ENCODE measurements at regions not wholly inside any gene's neighbourhood (a gene's known extent, or its start where the extent isn't known, plus 50 kb on each side); places are given as distances from the start of the nearest gene placed in this dataset.

DNA sequence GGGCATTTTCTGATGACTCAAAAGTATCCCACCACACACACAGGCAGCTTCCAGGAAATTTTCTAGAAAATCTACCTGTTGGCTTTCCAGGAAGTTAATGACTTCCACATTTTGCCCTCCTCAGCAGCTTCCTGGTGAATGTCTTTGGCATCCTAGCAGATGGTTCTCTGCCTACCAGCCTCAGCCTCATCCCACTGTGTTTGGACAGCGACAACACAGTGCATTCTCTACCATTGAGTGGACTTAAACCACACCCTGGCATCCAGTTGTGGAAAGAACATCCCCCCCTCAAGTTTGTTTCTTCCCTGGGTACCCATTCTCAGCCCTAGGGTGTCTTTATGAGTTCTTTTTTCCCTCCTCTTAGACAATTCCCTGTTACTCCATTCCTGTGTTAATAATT, 50.8 kb upstream of the GADL1 start:
- DNase-seq (ENCODE audit: low read depth in 2 of 2) = no peak

DNA sequence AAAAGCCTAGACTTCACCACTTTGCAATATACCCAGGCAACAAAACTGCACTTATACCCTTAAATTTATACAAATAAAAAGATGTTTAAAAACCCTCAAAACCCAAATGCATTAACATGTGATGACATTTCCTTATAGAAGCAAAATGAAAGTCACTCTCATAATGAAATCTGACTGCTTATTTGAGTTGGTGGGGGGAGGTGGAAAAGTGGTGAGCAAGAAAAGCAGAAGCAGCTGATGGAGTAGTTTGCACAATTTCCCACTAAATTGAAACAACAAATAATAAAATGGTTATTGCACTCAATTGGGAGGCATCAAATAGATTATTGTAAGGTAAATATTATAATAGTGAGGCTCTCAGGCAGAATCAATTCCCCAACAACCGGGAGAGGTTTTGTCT, 54.0 kb upstream of the GADL1 start:
- no peak for DNase-seq (ENCODE audit: low read depth in 2 of 2)

DNA sequence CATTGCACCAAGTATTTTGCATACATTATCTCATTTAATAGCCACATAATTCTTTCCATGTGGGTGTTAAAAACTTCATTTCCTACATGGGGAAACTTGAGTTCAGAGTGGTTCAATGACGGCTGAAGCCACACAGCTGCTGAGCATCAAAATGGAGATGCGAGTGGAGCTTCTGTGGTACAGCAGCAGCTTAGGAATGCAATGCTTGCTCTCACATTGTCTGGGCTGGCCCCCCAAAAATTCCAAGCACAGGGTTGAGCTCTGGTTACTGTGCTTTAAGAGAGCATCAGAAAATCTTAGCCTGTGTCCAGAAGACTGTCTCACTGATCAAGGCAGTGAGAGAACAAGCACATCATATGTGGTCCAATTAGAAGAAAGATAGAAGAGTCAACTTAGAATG, 57.4 kb upstream of the GADL1 start:
- no peak for DNase-seq (ENCODE audit: low read depth in 2 of 2)

DNA sequence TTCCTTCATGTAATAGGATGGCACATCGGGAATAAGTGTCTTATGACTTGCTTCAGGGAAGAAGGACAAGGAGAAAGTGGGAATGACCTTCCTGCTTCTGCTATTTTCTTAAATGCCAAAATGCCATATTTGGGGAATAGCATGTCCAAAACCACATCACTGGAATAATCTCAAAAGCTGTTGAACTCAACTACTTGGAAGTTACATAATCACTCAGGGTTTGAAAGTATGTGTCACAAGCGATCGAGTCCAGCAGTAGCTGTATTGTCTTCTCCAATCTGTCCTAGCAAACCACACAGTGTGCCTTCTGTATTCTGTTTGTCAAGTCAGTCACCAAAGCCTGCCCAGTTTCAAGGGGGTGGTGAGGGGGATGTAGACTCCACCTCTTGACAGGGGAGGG, 58.3 kb upstream of the GADL1 start:
- no peak for DNase-seq (ENCODE audit: low read depth in 2 of 2)

DNA sequence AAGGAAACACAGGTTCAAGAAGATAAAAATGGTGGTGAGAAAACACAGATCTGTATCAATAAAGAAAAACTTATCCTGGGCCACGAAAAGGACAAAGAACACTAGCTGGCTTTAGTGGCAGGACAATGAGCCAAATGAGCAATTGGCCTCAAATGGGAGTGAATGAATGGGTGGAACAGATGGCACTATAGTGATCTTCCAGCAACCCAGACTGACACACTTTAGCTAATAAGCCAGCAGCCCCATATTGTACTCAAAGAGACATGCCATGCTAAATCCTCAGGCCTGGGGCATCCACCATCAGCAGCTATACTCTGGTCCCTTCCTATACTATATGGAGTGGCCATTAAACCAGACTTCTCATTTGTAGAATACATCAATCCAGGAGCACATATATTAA, 60.0 kb upstream of the GADL1 start:
- no peak for DNase-seq (ENCODE audit: low read depth in 2 of 2)

DNA sequence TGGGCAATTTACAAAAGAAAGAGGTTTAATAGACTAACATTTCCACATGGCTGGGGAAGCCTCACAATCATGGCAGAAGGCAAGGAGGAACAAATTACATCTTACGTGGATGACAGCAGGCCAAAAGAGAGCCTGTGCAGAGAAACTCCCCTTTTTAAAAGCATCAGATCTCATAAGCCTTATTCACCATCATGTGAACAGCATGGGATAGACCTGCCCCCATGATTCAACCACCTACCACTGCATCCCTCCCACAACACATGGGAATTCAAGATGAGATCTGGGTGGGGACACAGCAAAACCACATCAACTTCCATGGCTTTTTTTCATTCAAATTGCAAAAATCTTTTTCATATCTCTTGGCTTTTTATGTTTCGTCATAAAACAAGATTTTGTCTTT, 67.6 kb upstream of the GADL1 start:
- no peak for DNase-seq (ENCODE audit: low read depth in 2 of 2)

DNA sequence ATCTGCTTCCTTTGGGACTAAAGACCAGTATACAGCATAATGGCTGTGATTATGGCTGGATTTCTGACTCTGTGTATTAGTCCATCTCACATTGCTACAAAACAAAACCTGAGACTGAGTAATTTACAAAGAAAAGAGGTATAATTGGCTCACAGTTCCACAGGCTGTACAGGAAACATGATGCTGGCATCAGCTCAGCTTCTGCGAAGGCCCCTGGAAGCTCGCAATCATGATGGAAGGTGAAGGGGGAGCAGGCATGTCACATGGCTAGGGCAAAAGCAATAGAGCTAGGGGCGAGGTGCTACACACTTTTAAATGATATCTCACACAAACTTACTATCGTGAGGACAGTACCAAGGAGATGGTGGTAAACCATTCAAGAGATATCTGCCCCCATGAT, 68.0 kb upstream of the GADL1 start:
- no peak for DNase-seq (ENCODE audit: low read depth in 2 of 2)

DNA sequence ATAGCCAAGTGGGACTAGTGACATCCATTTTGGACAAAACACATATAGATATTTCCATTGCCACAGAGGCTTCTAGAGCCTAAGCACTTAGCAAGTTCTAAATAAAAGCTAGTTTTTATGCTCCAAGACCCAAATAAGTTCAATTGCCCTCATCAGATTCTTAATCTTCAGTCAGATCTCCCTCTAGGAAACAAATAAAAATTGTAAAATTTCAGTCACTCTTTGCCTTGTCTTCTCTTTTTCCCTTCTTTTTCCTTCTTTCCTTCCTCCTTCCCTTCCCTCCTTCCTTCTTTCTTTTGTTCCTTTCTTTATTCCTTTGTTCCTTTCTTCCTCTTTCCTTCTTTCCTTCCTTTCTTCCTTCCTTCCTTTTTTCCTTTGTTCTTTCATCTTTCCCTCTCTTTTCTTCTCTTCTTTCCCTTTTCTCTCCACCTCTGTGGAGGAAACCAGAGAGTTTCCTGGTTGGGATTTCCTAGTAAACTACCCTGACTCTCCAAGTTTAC, 68.8 kb upstream of the GADL1 start:
- DNase-seq (ENCODE audit: low read depth in 2 of 2) = no peak

DNA sequence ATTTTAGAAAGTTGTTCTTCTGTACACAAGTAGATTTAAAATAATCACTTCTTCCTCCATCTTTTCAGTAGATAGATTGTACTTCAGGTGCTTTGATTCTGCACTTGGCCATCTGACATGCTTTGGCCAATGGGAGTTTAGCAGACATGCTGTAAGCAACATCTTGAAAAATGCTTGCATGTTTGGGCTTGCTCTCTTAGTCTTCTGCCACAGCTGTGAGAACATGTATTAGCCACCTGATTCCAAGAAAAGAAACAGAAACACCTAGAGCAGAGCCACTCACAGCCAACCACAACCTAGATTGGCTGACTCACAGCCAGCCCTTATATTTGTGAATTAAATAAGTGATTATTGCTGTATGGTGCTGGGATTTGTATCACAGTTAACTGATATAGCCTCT, 70.2 kb upstream of the GADL1 start:
- no peak for DNase-seq (ENCODE audit: low read depth in 2 of 2)

DNA sequence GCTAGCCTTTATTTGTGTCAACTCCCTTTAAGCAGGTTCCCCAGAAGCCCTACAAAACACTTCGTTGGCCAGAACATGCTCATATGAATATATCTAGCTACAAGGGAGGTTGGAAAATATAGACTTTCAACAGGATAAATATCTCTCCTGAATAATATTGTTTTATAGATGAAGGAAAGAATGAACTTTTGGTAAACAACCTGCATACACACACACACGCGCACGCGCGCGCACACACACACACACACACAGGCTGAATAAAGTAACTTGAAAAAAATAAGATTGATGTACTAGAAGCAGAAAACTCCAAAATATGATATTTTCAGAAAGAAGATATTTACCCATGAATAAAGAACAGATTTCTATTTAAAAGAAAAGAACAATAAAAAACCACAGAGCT, 72.4 kb upstream of the GADL1 start:
- DNase-seq (ENCODE audit: low read depth in 2 of 2) = no peak

DNA sequence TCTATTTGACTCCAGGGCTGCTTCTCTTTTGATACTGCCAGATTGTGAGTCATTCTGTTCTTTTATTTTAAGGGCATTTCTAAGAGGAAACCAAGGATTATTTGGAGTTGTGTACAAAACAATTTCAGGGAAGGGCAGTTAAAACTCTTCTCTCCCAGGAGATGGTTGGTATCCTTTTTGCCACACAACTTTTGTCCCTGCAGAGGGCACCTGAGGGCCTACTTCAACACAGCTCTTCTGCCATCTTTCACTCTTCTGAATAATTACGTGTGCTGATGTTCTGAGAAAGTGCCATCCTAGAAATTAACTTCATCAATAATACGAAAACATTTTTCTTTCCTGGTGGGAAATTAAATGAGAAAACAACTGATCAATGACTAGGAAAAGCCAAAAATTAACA, 75.7 kb upstream of the GADL1 start:
- no peak for DNase-seq (ENCODE audit: low read depth in 2 of 2)

DNA sequence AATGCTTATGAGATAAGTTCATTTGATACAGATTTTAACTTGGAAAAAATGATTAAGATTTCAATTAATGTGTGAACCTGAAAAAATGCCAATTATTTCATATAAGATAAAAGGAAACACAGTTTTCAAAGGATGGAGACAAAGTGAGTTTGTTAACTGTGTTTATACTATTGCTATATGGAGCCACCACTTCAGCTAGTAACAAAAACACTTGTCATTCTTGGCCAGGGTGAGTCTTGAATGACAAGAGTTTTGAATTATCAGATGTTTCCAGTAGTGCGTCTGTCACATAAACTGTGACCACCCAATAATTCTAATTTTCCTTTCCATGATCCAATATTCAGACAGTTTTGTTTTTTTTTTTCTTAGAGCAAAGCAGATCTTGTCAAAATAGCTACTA, 78.0 kb upstream of the GADL1 start:
- DNase-seq (ENCODE audit: low read depth in 2 of 2) = no peak

DNA sequence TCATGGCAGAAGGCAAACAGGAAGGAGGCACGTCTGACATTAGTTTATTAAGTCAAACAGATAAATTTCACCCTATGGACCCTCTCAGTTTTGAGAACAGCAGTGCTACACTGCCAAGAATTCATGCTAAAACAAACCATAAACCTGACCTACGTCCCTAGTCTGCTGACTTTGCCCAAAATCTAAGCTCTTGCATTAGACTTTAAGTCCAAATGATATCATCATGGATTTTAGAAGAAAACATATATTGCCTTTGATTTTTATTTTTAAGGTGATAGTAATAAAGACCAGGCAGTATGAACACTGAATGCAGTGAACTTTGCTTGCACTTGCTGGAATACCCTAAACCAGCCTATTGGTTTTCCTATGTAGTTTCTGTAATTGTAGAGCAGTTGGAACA, 79.6 kb upstream of the GADL1 start:
- no peak for DNase-seq (ENCODE audit: low read depth in 2 of 2)

DNA sequence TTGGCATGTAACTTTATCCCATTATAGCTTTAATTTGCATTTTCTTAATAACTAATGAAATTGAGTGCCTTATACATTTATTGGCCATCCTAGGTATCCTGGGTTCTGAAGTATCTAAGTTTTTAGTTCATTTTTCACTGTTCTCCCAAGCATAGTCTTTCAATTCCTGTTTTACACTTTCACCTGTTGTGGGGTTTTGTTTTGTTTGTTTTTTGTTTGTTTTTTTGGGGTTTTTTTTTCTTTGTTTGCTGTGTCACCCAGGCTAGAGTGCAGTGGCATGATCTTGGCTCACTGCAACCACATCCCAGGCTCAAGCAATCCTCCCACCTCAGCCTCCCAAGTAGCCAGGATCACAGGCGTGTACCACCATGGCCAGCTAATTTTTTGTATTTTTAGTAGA, 83.1 kb upstream of the GADL1 start:
- DNase-seq (ENCODE audit: low read depth in 2 of 2) = no peak

DNA sequence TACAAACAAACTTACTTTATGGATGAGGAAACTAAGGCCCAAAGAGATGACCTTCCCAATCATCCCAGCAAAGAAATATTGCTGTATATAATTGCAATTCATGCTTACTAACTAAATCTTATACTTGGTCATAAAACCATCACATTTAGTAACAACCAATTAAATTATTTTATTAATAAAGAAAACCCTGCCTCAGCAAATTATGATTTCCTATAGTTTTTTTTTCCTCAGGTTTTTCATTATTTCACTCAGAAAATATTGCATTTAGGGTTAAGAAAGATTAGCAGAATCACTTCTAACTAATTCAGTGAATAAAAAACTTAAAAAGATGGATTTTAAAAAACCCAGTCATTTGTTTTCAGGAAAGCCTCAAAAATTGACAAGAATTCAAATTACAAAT, 86.5 kb upstream of the GADL1 start:
- DNase-seq (ENCODE audit: low read depth in 2 of 2) = no peak

DNA sequence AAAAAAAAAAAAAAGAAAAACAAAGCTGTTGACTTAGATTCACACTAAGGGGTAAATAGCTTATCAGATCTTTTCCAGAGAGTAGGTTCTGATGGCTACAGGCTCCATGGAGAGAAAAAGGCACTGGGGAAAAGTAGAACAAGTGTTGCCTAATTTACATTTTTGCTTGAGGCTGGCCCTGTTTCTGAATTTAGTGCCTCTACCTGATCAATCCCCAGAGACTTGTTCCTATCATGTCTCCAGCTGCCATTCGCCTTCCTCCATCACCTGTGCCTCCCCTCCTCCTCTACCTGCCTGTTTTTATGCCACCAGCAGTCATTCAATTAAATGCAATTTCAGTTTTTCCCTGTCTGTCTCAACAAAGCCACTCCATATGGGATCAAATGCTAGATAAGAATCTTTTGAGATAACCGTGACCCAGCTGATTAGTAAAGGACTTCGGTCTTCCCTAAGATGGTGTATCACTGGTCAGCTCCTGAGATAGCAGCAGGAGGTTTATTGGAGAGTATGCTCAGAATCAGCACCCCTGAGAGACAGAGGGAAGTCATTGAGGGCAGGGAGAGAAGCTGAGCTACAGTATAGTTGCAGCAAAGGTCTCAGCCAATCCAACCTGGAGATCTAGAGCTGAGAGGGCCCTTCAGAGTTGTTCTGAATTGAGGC, 88.1 kb upstream of the GADL1 start:
- no peak for DNase-seq (ENCODE audit: low read depth in 2 of 2)

DNA sequence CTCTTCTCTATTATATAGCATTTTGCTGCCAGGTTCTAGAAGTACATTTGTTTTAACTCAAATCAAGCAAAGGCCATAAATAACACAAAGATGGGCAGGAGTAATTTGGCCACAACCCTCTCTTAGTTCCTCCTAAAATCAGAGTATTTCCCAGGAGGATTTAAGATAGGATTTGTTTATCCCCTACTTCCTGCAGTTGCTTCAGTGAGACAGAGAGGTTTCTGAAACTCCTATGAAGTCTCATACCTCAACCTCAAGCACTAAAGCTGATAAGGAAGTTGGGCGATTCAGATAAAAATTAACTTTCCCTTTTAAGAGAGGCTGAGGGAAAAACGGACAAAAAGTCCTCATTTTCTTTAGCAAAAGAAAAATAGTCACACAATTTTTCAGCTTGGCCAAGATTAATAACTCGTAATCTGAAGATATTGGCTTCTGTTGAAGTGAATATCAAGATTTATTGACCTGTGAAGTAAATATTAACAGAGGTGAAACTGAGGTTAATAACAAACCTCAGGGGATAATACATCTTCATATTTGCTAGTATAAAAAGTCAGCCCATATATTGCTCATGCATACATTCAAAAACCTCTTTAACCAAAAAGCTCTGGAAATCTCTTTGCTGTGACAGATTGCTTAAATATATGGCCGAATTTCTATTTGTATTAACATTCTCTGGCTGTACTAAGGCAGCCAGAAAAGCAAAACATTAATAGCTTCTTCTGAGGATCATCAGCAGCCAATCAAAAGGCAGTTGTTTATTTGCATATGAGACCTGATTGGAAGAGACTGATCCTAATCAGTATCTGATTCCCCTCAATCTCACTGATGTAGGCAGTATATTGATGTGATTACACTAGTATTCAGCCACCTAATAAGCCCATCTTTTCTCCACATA, 90.6 kb upstream of the GADL1 start:
- DNase-seq (ENCODE audit: low read depth in 2 of 2) = no peak

DNA sequence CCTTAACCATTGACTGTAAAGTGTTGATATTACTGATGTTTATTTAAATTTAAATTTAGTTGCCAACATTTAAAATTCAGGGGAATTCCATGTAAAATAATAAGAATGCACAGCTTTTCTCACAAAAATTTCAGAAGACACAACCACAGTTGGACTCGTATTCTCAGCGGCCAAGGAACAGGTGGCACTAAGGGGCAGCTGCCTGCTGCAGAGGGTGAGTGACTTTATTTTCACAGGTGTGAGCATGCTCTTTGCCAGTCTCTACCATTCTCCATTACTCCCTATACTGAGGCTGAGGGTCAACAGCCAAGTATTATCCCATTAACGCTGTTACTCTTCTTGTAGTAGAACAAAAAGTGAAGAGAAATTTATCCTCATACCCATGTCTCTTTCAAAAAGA, 92.1 kb upstream of the GADL1 start:
- no peak for DNase-seq (ENCODE audit: low read depth in 2 of 2)

DNA sequence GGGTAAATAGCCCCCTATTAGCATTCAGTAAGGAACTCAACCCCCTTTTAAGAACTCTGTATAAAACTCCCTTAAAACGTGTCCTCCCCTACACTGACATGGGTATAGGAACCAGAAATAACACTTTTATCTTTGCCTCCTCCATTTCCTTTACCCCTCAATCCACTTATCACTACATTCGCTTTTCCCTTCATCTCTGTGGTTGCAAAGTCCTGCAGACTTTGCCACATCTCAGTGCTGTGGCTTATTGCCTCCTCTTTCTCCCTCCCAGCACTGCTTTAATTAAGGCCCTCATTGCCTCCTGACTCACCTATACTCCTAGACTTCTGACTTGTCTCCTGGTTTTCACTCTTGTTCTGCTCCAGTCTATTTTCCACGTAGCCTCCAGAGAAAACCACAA, 94.3 kb upstream of the GADL1 start:
- no peak for DNase-seq (ENCODE audit: low read depth in 2 of 2)

DNA sequence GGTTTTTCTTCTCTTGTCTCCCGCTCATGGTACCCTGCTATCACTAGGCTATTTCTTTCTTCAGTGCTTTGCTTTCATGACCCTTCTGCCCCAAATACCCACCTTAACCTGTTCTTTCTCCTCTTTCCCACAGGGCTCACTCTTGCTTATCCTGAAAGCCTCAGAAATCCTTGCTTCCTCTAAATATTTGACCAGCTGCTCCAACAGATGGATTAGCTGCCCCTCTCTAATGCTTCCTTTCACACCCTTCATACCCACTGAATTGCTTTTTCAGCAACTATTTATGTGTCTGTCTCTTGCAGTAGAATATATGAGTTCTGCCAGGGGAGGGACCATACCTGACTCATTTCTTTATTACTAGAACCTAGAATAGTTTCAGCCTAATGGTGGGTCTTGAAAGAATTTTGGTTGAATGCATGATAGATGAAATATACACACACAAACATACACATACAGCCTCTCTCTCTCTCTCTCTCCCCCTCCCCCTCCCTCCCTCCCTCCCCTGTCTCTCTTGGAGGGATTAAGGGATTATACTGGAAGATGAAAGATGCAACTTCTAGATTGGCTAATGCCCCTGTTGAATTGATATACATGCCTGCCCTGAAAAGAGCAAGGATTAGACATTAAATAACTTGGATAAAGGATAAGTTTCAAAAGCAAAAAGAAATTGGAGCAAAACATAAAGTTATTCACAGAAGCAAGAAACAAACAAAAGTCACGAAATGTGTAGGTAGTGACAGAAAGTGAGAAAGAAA, 95.0 kb upstream of the GADL1 start:
- no peak for DNase-seq (ENCODE audit: low read depth in 2 of 2)

DNA sequence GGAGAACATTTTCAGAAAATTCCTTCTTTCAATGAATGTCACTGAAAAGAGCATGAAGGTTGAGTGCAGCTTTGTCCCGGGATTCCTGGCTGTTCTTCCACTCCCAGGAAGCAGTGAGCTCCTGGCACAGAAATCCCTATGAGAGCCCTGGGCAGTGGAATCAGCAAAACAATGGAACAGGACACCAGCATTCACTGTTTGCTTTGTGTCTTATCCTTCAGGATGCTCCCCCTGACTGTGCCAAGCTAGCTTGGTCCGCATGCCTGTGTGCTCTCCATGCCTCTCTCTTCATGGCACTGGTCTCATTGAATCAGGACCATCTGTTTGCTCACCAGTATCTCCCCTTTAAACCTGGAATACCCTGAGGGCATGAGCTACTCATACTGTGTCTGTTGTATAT, 102.0 kb upstream of the GADL1 start:
- DNase-seq (ENCODE audit: low read depth in 2 of 2) = no peak

DNA sequence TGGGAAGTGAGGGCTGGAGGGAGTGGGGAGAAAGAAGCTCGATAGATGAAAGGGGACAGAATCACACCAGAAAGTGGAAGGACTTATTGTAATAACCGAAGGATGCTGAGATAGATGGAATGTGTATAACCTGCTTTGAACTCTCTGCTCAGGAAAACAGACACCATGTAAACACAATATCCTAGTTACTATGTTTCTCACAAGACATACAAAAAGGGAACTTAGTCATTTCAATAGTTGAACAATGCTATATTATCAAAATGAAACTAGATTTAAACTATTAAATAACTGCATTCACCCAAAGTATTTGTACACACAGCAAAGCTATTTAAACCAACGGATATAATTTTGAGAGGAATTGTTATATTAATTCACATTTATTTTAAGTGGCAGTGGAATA, 108.3 kb upstream of the GADL1 start:
- no peak for DNase-seq (ENCODE audit: low read depth in 2 of 2)

Measured in activated CD4-positive, alpha-beta T cell treated with anti-CD3 and anti-CD28 coated beads for 24 hours (primary cell).